IPS-20b (cell line): ENCODE measurements at regions not wholly inside any gene's neighbourhood (a gene's known extent, or its start where the extent isn't known, plus 50 kb on each side); places are given as distances from the start of the nearest gene placed in this dataset.

Experiments
- H3K27ac ChIP-seq: one replicate; pipeline ENCODE4 v1.5.1; 2013; ENCODE audit warnings: low read length
- H3K27me3 ChIP-seq: 2 replicates; pipeline ENCODE4 v1.6.1; 2013; ENCODE audit warnings: mild to moderate bottlenecking, low read length, inconsistent platforms; ENCODE audit not compliant: insufficient read depth
- H3K36me3 ChIP-seq: 2 replicates; pipeline ENCODE4 v1.6.1; 2013; ENCODE audit warnings: low read depth, mild to moderate bottlenecking, inconsistent platforms, low read length, moderate library complexity; ENCODE audit not compliant: insufficient read depth
- H3K4me1 ChIP-seq: 2 replicates; pipeline ENCODE4 v1.6.1; 2013; ENCODE audit warnings: mild to moderate bottlenecking, control low read depth, inconsistent platforms, low read length, moderate library complexity; ENCODE audit not compliant: insufficient read depth
- H3K4me3 ChIP-seq: 2 replicates; pipeline ENCODE4 v1.5.1; 2013; ENCODE audit warnings: mild to moderate bottlenecking, low read length, inconsistent platforms
- H3K9ac ChIP-seq: 2 replicates; pipeline ENCODE4 v1.6.1; 2013; ENCODE audit warnings: low read depth, mild to moderate bottlenecking, inconsistent platforms, low read length, moderate library complexity
- H3K9me3 ChIP-seq: 2 replicates; pipeline ENCODE4 v1.6.1; 2013; ENCODE audit warnings: mild to moderate bottlenecking, low read depth, low read length, inconsistent platforms; ENCODE audit not compliant: insufficient read depth

DNA sequence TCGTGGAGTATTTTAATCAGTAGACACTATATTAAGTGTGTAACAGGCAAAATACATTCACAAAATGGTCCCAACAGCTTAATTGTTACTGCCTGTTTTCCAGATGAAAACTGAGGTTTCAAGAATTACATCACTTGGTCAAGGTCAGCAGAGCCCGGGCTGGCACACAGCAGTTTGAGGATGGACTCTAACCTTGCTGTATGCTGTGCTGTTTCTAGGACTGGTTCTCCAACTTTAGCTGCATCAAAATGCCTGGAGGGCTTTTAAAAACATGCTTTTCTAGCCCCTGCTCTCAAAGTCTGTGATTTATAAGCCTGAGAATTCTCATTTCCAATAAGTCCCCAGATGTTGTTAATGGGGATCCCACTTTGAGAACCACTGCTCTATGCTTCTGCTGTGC lies 247.1 kb upstream of the FZD8 start:
- Histone ChIP-seq H3K9ac (no peak overlapping the region), H3K27ac (no peak overlapping the region), H3K9me3 (no peaks in the 10 kb centered on the region), H3K4me1 (peaks cover 9% of the 10 kb centered on the region; the same call in 1 of the 2 replicates), H3K4me3 (no peak overlapping the region), H3K27me3 (no peaks in the 10 kb centered on the region), H3K36me3 (no peaks in the 10 kb centered on the region)

DNA sequence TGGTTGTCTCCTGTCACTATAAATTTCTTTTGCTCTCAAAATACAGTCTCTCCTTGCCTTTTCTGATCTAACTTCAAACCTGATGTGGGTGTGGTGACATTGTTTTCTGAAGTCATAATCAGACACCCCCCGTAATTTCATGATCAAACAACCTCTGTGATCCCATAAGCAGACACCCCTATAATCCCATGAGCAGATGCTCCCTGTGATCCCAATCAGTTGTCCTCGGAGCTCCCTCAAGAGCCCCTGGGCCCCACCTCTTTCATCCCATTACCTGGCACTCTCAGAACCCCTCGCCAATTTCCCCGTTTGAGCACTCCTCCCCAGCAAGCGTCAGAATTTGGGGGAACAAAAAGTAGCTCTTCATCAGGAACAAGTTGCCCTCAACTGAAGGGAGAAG lies 246.3 kb upstream of the FZD8 start:
- peaks cover 9% of the 10 kb centered on the region; the same call in 1 of the 2 replicates for H3K4me1 ChIP-seq
- H3K27ac ChIP-seq, result no peak overlapping the region
- H3K9ac ChIP-seq, result no peak overlapping the region
- no peaks in the 10 kb centered on the region for H3K9me3 ChIP-seq
- H3K27me3 ChIP-seq, result no peaks in the 10 kb centered on the region
- no peak overlapping the region for H3K4me3 ChIP-seq
- no peaks in the 10 kb centered on the region for H3K36me3 ChIP-seq

DNA sequence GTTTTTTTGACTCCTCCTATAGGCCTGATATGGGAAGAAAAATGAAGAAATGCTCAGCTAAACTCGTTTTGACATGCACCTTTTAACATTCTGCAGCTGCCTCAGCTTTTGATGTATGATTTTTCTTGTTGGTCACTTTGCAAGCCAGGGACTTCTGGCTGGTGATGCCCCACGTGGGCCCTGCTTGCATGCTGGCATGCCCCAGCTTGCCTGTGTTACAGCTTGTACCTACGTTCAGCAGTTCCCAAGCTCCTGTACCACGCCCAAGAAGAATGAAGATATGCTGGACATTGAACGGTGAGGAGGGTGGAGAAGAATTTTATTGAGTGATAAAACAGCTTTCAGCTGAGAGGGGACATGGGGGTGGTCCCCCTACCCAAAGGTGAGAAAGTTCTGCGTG lies 245.6 kb upstream of the FZD8 start:
- H3K9me3 ChIP-seq, result no peaks in the 10 kb centered on the region
- no peak overlapping the region for H3K4me3 ChIP-seq
- H3K4me1 ChIP-seq, result peaks cover 9% of the 10 kb centered on the region; the same call in 1 of the 2 replicates
- no peak overlapping the region for H3K27ac ChIP-seq
- H3K9ac ChIP-seq, result no peak overlapping the region
- H3K36me3 ChIP-seq, result no peaks in the 10 kb centered on the region
- 0 out of 2 replicates have a peak, but pooled peaks cover 6% of the 10 kb centered on the region for H3K27me3 ChIP-seq

DNA sequence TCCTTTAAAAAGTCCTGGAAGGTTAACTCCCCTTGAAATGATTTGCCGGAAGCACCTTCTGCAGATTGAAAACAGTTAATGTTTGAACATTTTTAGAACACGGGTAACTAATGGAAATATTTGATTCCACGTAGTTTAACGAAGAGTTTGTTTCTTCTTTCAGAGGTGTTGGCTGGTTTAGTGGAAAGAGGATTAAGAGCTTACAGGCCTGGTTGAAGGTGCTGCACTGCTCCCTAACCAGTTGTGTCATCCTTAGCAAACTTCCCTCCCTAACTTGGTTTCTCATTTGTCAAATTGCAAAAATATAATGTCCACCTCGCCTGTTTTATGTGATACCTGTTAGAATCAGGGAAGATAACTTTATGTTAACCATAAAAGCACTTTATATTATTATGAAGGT lies 243.0 kb upstream of the FZD8 start:
- Histone ChIP-seq H3K4me1 (peaks cover 3% of the 10 kb centered on the region; the same call in 1 of the 2 replicates), H3K9ac (no peak overlapping the region), H3K9me3 (no peaks in the 10 kb centered on the region), H3K36me3 (no peaks in the 10 kb centered on the region), H3K27ac (no peak overlapping the region), H3K27me3 (peaks cover 6% of the 10 kb centered on the region; the same call in 1 of the 2 replicates), H3K4me3 (no peak overlapping the region)

DNA sequence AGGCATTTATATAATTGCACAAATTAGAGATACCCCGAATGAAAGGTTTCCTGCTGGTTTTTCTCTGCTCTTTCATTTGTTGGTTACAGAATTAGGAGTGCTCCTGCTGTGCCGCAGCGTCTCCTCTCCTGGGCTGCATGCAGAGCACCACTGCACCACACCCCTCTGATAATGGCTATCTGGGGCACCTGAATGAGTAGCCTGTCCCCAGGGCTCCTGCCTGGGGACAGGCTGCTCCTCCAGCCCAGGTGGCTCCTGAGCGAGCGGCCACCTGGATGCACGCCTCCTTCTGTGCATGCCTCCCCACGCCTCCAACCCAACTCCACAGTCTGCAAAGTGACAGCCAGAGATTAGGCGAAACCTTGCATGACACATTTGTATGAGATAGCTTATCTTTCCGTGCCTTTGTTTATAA lies 242.6 kb upstream of the FZD8 start:
- peaks cover 6% of the 10 kb centered on the region; the same call in 1 of the 2 replicates for H3K27me3 ChIP-seq
- no peaks in the 10 kb centered on the region for H3K36me3 ChIP-seq
- no peak overlapping the region for H3K4me3 ChIP-seq
- H3K9me3 ChIP-seq, result no peaks in the 10 kb centered on the region
- H3K9ac ChIP-seq, result no peak overlapping the region
- peaks cover 3% of the 10 kb centered on the region; the same call in 1 of the 2 replicates for H3K4me1 ChIP-seq
- no peak overlapping the region for H3K27ac ChIP-seq

DNA sequence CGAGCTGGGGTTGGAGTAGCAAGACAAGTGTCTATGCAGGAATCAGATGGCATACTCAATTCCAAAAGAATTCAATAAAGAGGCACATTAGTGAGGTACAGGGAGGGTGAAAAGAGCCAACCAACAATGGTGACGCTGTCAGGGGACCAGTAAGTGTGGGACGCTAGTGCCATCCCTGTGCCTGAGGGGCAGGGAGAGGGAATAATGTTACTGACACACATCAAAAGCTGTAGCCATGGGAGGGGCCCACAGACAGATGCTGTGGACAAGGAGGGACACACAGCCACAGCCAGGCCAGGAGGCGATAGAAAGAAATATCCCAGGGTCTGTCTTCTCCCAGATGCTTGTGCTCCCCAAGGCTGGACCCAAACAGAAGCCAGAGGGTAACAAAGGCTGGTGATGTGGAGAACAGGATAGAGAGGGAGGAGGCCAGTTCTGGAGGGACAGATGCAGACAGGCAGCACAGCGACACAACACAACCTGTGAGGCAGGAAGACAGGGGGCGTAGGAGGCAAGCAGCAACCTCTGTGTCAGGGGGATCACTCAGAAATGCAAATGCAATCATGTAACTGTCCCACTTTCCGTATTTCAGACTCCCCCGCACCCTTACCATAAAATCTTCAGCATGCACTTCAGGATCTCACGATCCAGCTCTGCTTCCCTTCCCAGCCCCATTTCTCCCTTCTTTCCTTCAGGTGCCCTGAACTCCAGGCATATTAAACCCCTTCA lies 240.5 kb upstream of the FZD8 start:
- Histone ChIP-seq H3K36me3 (no peaks in the 10 kb centered on the region), H3K4me1 (peaks cover 3% of the 10 kb centered on the region; the same call in 1 of the 2 replicates), H3K9me3 (no peaks in the 10 kb centered on the region), H3K27me3 (peaks cover 6% of the 10 kb centered on the region; the same call in 1 of the 2 replicates), H3K4me3 (no peak overlapping the region), H3K27ac (no peak overlapping the region), H3K9ac (no peak overlapping the region)

DNA sequence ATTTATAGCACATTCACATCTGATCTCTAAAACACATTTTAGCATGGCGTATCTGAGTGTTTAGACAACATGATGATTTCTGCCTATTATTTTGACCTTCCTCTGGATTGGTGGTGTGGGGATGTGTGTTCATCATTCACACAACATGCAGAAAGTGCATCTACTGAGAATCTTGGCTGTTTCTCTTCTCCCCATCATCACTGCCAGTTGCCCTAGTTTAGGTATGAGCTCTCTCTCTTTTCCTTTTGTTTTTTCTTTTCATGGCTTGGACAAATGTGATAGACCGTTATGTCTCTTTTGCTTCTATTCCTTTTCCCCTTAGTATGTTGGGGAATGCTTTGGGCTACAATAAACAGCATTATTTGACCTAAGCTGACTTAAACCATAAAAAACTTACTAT lies 239.2 kb upstream of the FZD8 start:
- Histone ChIP-seq H3K9ac (no peak overlapping the region), H3K27ac (no peak overlapping the region), H3K4me3 (no peak overlapping the region), H3K9me3 (no peaks in the 10 kb centered on the region), H3K4me1 (peaks cover 8% of the 10 kb centered on the region; the same call in 1 of the 2 replicates), H3K27me3 (peaks cover 6% of the 10 kb centered on the region; the same call in 1 of the 2 replicates), H3K36me3 (no peaks in the 10 kb centered on the region)

DNA sequence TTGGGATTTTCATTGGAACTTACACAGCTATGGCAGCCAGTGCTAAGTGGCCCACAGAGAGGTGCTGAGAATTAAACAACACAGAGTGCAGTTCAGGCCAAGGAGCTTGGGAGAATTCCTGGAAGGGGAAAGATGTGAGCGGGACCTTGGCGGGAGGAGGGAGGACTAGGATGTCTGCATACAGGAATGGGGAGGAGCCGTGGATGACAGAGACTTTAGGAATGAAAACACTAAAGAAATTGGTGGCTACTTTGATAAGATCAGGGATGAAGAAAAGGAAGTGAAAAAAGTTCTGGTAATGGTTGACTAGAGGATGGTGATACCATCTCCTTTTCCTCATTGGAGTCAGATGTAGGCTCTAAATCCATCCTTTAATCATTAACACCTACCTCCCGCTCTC lies 234.2 kb upstream of the FZD8 start:
- peak overlapping the region; percentile 12; the same call in 1 of the 2 replicates for H3K9ac ChIP-seq
- H3K27ac ChIP-seq, result no peak overlapping the region
- no peaks in the 10 kb centered on the region for H3K36me3 ChIP-seq
- no peaks in the 10 kb centered on the region for H3K9me3 ChIP-seq
- H3K4me3 ChIP-seq, result no peak overlapping the region; the same call in 1 of the 2 replicates
- H3K4me1 ChIP-seq, result peaks cover 31% of the 10 kb centered on the region
- H3K27me3 ChIP-seq, result peaks cover 4% of the 10 kb centered on the region

DNA sequence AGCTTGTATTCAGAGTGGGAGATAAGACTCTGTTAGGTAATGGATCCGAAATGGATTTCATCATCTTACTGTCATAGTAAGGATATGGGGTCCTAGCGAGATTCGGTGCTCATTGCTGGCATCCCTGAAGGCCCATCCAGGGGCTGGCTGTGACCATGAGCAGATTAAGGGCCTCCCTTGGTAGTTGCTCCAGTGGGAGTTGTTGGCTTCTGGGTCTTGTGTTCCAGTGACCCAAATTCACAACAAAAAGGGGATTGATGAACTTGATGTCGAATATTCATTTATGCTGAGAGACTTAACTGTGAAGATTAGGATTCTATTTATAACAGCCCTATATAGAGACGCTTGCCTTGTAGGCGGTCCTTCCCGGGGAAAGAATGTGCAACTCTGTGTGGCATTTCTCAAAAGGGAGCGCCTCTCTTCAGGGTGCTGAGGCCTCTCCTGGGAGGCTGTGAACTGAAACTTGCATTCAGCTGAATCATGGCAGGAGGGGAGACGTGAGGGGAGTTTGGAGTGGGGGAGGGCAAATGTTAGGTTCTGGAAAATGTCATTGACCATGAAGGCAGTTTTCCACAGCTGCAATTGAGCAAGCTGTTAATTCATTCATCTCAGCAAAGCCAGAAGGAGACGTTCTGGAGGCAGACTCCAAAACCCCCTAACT lies 233.1 kb upstream of the FZD8 start:
- no peaks in the 10 kb centered on the region for H3K9me3 ChIP-seq
- H3K27me3 ChIP-seq, result peaks cover 4% of the 10 kb centered on the region; the same call in 1 of the 2 replicates
- H3K36me3 ChIP-seq, result no peaks in the 10 kb centered on the region
- peak overlapping the region; percentile 6; the same call in 1 of the 2 replicates for H3K4me3 ChIP-seq
- H3K9ac ChIP-seq, result peak overlapping the region; percentile 12; the same call in 1 of the 2 replicates
- H3K27ac ChIP-seq, result no peak overlapping the region
- H3K4me1 ChIP-seq, result peaks cover 31% of the 10 kb centered on the region

DNA sequence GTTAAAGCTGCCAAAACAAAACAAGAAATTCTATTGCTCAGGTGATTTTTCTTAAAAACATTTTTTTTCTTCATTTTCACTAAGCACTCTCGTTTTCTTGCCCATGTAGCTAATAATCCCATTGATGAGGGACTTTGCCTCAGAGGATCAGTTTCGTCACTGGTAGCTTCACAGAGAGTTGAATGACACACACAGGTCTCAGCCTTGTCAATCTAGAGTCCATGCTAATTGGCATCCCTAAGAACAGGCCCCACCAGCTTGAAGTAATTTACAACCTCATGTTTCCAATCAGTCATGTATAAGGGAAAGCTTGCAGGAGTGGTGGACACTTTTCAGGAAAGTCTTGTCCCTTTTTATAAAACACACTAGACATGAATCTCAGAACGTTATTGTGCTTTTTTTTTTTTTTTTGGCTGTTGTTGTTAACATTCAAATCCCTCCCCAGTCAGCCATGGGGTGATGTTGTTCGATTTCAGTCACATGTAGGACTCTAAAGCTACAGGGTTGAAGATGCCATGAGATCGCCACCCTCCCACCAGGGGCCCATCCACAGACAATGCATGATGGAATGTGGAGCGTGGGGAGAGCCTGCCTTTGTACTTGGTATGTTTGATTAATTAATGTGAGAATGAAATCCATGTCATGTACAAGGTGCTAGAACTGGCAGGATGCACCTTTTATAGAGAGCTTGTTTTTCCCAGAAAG lies 232.4 kb upstream of the FZD8 start:
- Histone ChIP-seq H3K27ac (no peak overlapping the region), H3K9me3 (no peaks in the 10 kb centered on the region), H3K36me3 (no peaks in the 10 kb centered on the region), H3K4me1 (peaks cover 31% of the 10 kb centered on the region), H3K9ac (no peak overlapping the region), H3K27me3 (peaks cover 4% of the 10 kb centered on the region; the same call in 1 of the 2 replicates), H3K4me3 (no peak overlapping the region)

DNA sequence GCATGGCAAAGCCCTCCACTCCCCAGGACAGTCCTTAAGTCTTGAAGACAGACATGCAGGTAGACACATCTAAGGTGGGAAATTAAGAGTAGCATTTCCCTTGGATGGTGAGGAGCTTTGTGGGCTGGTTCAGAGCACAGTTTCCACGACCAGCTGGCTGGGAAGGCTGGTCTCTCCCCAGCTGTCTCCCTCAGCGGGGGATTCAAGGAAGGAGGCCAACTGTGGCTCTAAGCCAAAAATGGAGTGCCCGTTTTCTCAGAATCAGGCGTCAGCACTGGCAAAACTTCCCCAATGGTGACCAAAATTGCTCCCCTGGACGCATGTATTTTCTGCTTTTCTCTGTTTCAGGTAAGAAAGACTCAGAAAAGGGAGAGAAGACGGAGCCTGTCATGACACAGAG lies 230.6 kb upstream of the FZD8 start:
- no peaks in the 10 kb centered on the region for H3K9me3 ChIP-seq
- peaks cover 4% of the 10 kb centered on the region; the same call in 1 of the 2 replicates for H3K27me3 ChIP-seq
- no peak overlapping the region for H3K27ac ChIP-seq
- H3K4me1 ChIP-seq, result peaks cover 31% of the 10 kb centered on the region
- H3K9ac ChIP-seq, result no peak overlapping the region
- no peaks in the 10 kb centered on the region for H3K36me3 ChIP-seq
- H3K4me3 ChIP-seq, result no peak overlapping the region
